ENCODE measurements at regions not wholly inside any gene's neighbourhood (a gene's known extent, or its start where the extent isn't known, plus 50 kb on each side); places are given as distances from the start of the nearest gene placed in this dataset.

DNA sequence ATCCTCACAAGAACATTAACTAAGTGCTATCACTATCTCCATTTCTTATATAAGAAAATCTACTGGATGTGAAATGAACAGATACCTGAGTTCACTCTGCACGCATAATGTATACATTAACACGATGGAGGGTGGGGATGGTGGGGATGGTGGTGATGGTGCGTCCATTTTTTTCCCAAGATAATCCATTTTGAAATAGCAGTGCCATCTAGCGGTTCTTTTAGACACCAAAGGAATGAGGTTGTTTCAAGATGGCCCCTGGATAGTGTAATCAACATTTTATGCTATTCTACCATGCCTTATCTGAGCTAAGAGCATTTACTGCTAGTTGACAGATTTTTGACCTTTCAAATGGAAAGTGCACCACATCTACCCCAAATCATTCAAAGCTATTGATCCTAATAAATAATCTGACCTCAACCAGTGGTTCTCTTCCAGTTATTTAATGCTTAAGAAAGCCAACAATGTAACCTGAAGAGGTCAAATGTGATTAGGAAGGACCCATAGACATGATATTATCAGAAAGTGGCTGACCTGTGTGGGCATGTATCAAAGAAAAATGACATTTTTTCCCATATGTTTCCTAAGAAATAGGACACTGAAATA, 714.7 kb upstream of the TENM4 start:
- no peaks in the 10 kb centered on the region for H3K79me2 ChIP-seq (ENCODE audit: control insufficient read depth, low read length)
- H3K36me3 ChIP-seq (ENCODE audit: control insufficient read depth, low read length), result no peaks in the 10 kb centered on the region
- no peak overlapping the region for H3K27ac ChIP-seq (ENCODE audit: low read depth, low read length)
- no peaks in the 10 kb centered on the region for H3F3A ChIP-seq (ENCODE audit: control insufficient read depth, insufficient read depth)
- no peak overlapping the region for H3K4me2 ChIP-seq (ENCODE audit: low read length)
- H4K20me1 ChIP-seq (ENCODE audit: control insufficient read depth, insufficient read depth, low read depth, low read length), result no peaks in the 10 kb centered on the region
- no peaks in the 10 kb centered on the region for H3K9me3 ChIP-seq (ENCODE audit: control insufficient read depth, insufficient read depth, low read length)
- H3K9me2 ChIP-seq (replicated peaks; ENCODE audit: control insufficient read depth, low read length), result no peaks in the 10 kb centered on the region
- no peaks in the 10 kb centered on the region for H3K4me1 ChIP-seq (ENCODE audit: control insufficient read depth, low read length)
- H3K27me3 ChIP-seq (ENCODE audit: control insufficient read depth, low read length), result no peaks in the 10 kb centered on the region
- H3K4me3 ChIP-seq (ENCODE audit: low read length), result no peak overlapping the region
- TF ChIP-seq EZH2phosphoT487 (IDR thresholded peaks at IDR 0.05; ENCODE audit: borderline replicate concordance, low read length), result no peak
- TF ChIP-seq, protein P1, sequence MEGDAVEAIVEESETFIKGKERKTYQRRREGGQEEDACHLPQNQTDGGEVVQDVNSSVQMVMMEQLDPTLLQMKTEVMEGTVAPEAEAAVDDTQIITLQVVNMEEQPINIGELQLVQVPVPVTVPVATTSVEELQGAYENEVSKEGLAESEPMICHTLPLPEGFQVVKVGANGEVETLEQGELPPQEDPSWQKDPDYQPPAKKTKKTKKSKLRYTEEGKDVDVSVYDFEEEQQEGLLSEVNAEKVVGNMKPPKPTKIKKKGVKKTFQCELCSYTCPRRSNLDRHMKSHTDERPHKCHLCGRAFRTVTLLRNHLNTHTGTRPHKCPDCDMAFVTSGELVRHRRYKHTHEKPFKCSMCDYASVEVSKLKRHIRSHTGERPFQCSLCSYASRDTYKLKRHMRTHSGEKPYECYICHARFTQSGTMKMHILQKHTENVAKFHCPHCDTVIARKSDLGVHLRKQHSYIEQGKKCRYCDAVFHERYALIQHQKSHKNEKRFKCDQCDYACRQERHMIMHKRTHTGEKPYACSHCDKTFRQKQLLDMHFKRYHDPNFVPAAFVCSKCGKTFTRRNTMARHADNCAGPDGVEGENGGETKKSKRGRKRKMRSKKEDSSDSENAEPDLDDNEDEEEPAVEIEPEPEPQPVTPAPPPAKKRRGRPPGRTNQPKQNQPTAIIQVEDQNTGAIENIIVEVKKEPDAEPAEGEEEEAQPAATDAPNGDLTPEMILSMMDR (IDR thresholded peaks at IDR 0.05; ENCODE audit: low read depth, low read length, poor library complexity, severe bottlenecking), result peak; percentile 51

GRCh38 chr11:80146232-80146631, 705.4 kb upstream of the TENM4 start:
- Histone ChIP-seq H3K79me2 (ENCODE audit: control insufficient read depth, low read length) (no peaks in the 10 kb centered on the region), H3K4me2 (ENCODE audit: low read length) (no peak overlapping the region), H3K27ac (ENCODE audit: low read depth, low read length) (no peak overlapping the region), H4K20me1 (ENCODE audit: control insufficient read depth, insufficient read depth, low read depth, low read length) (no peaks in the 10 kb centered on the region), H3K4me3 (ENCODE audit: low read length) (no peak overlapping the region), H3K9me3 (ENCODE audit: control insufficient read depth, insufficient read depth, low read length) (no peaks in the 10 kb centered on the region), H3K36me3 (ENCODE audit: control insufficient read depth, low read length) (no peaks in the 10 kb centered on the region), H3K9me2 (replicated peaks; ENCODE audit: control insufficient read depth, low read length) (no peaks in the 10 kb centered on the region), H3K4me1 (ENCODE audit: control insufficient read depth, low read length) (no peaks in the 10 kb centered on the region), H3F3A (ENCODE audit: control insufficient read depth, insufficient read depth) (no peaks in the 10 kb centered on the region), H3K27me3 (ENCODE audit: control insufficient read depth, low read length) (no peaks in the 10 kb centered on the region)
- no peak for TF ChIP-seq EZH2phosphoT487 (IDR thresholded peaks at IDR 0.05; ENCODE audit: borderline replicate concordance, low read length)
- TF ChIP-seq, protein P1 (IDR thresholded peaks at IDR 0.05; ENCODE audit: low read depth, low read length, poor library complexity, severe bottlenecking), result no peak

DNA sequence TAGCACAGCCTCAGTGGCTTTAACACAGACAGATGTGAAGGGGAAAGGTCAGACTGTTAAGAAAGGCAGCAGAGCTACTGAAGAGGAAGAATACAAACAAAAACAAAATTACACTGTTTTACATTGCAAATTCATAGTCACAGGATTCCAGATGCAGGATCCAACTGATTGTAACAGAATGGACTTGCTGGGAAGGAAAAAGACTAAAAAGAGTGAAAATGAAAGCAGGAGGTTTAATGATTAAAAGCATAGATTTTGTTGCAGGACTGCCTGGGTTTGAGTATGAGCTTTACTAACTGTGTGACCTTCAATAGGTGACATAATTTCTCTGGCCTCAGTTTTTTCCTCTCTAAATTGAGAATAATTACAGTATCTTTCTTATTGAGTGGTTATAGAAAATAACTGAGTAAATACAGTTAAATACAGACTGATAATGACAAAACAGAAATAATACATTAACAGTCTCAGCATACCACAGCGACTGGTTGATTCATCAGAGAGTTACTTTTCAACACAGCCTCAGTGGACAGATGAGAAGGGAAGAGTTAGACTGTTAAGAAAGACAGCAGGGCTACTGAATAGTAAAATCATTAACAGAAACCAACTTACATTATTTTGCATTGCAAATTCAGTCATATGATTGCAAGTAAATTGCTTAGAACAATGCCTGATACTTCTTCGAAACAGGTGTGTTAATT, 704.2 kb upstream of the TENM4 start:
- Histone ChIP-seq H3K4me2 (ENCODE audit: low read length) (no peak overlapping the region), H3K4me3 (ENCODE audit: low read length) (no peak overlapping the region), H3F3A (ENCODE audit: control insufficient read depth, insufficient read depth) (no peaks in the 10 kb centered on the region), H3K27me3 (ENCODE audit: control insufficient read depth, low read length) (no peaks in the 10 kb centered on the region), H3K9me2 (replicated peaks; ENCODE audit: control insufficient read depth, low read length) (no peaks in the 10 kb centered on the region), H3K36me3 (ENCODE audit: control insufficient read depth, low read length) (no peaks in the 10 kb centered on the region), H3K9me3 (ENCODE audit: control insufficient read depth, insufficient read depth, low read length) (no peaks in the 10 kb centered on the region), H3K79me2 (ENCODE audit: control insufficient read depth, low read length) (no peaks in the 10 kb centered on the region), H3K4me1 (ENCODE audit: control insufficient read depth, low read length) (no peaks in the 10 kb centered on the region), H4K20me1 (ENCODE audit: control insufficient read depth, insufficient read depth, low read depth, low read length) (no peaks in the 10 kb centered on the region), H3K27ac (ENCODE audit: low read depth, low read length) (no peak overlapping the region)
- TF ChIP-seq, protein P1 (IDR thresholded peaks at IDR 0.05; ENCODE audit: low read depth, low read length, poor library complexity, severe bottlenecking), result no peak
- no peak for TF ChIP-seq EZH2phosphoT487 (IDR thresholded peaks at IDR 0.05; ENCODE audit: borderline replicate concordance, low read length)
